Osteocyte (in vitro differentiated cells): ENCODE measurements at regions not wholly inside any gene's neighbourhood (a gene's known extent, or its start where the extent isn't known, plus 50 kb on each side); places are given as distances from the start of the nearest gene placed in this dataset.

Experiments
- DNase-seq: peaks from one replicate; pipeline ENCODE4 v3.0.0; 2021; ENCODE audit warnings: mixed read lengths; ENCODE audit not compliant: unreplicated experiment; ENCODE audit errors: extremely low spot score
- H3K27ac Mint-ChIP-seq: one replicate; pipeline ENCODE4 v1.8.0; 2021; ENCODE audit warnings: mild to moderate bottlenecking, mixed read lengths; ENCODE audit not compliant: unreplicated experiment
- H3K27me3 Mint-ChIP-seq: one replicate; pipeline ENCODE4 v1.8.0; 2021; ENCODE audit warnings: mixed read lengths; ENCODE audit not compliant: unreplicated experiment
- H3K36me3 Mint-ChIP-seq: one replicate; pipeline ENCODE4 v1.8.0; 2021; ENCODE audit warnings: mixed read lengths; ENCODE audit not compliant: unreplicated experiment
- H3K4me1 Mint-ChIP-seq: one replicate; pipeline ENCODE4 v1.8.0; 2021; ENCODE audit warnings: mixed read lengths; ENCODE audit not compliant: unreplicated experiment
- H3K4me3 Mint-ChIP-seq: one replicate; pipeline ENCODE4 v1.8.0; 2021; ENCODE audit warnings: mild to moderate bottlenecking, moderate library complexity, mixed read lengths; ENCODE audit not compliant: unreplicated experiment
- H3K9me3 Mint-ChIP-seq: one replicate; pipeline ENCODE4 v1.8.0; 2021; ENCODE audit warnings: mixed read lengths; ENCODE audit not compliant: unreplicated experiment
- CTCF ChIP-seq: fragments of 200-600 bp; sonication (generic); IDR thresholded peaks from 2 replicates; pipeline ENCODE4 v1.5.0; 2021; ENCODE audit warnings: antibody characterized with exemption, mild to moderate bottlenecking, moderate library complexity

DNA sequence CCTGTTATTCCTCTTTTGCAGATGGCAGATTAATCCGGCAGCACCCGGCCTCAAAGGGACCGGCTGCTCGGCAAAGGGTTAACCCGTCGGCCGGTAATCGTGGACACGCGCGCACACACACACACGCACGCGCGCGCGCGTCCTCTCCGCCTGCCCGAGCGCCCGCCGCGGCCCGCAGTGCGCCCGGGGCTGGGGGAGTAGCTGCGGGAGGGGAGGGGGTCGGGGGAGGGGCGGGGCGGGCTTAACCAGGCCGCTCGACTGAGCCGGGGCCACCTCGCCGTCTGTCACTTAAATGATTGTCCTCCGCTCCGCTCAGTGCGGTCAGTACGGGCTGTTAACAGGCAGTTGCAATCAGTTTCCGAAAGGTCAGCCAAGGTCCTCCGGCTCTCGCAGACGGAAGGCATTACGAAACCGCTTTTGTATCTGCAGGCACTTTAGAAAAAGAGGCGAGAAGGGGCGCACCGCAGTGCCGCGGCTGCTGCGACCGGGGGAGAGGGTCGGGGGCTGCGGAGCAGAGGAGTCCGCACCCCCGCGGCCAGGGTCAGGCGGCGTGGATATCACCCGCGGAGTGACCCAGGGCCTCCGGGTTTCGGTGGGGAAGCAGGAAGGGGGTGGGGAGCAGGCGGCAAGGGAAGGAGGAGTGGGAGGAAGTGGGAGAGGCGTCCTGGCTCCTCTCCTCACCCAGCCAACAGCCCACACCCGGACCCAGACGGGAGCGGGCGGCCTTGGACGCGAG lies 57.3 kb upstream of the BCOR start:
- no peaks in the 10 kb centered on the region for H3K9me3 Mint-ChIP-seq
- TF ChIP-seq CTCF = no peak
- DNase-seq = no peak
- H3K4me1 Mint-ChIP-seq = peaks cover 52% of the 10 kb centered on the region
- H3K27me3 Mint-ChIP-seq = no peaks in the 10 kb centered on the region
- H3K4me3 Mint-ChIP-seq = peak overlapping the region; percentile 72
- no peaks in the 10 kb centered on the region for H3K36me3 Mint-ChIP-seq
- peak overlapping the region; percentile 91 for H3K27ac Mint-ChIP-seq

DNA sequence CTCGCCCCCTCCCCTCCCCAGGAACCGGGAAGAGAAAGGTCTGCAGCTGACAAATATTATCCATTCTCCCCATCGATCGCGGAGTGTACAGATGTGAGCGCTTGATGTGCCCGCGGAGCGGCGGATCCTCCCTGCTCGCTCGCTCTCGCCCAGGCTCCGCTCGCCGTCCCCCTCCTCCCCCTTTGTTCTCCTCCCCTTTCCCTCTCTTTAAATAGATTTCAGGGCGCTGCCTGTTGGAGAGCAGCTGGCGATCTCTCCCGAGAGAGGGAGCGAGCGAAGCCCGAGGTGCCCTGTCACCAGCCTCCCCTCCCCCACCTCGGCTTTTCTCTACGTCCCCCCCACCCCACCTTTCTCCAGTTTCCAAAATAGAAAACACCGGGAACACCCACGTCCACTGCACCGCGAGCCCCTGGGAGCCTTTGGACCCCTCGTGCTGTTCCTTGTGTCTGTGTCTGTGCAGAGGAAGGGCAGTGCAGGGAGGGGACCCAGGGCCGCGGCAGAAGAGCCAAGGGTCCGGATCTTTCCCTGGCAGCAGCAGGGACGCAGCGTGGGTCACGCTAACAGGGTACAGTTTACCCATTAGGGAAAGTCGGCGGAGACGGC lies 56.6 kb upstream of the BCOR start:
- no peak for DNase-seq
- no peak for TF ChIP-seq CTCF
- Mint-ChIP-seq H3K4me3 (peak overlapping the region; percentile 72), H3K36me3 (no peaks in the 10 kb centered on the region), H3K9me3 (no peaks in the 10 kb centered on the region), H3K27ac (peak overlapping the region; percentile 91), H3K27me3 (no peaks in the 10 kb centered on the region), H3K4me1 (peaks cover 58% of the 10 kb centered on the region)

GRCh38 chrX:40153345-40154249 lies 55.8 kb upstream of the BCOR start:
- Mint-ChIP-seq H3K27me3 (no peaks in the 10 kb centered on the region), H3K4me1 (peaks cover 64% of the 10 kb centered on the region), H3K4me3 (peak overlapping the region; percentile 72), H3K9me3 (no peaks in the 10 kb centered on the region), H3K27ac (peak overlapping the region; percentile 91), H3K36me3 (no peaks in the 10 kb centered on the region)
- no peak for DNase-seq
- TF ChIP-seq CTCF = peak; percentile 33

- DNase-seq = no peak
- Mint-ChIP-seq H3K27me3 (no peaks in the 10 kb centered on the region), H3K36me3 (no peaks in the 10 kb centered on the region), H3K4me1 (peaks cover 69% of the 10 kb centered on the region), H3K9me3 (no peaks in the 10 kb centered on the region), H3K4me3 (peak overlapping the region; percentile 61), H3K27ac (peak overlapping the region; percentile 86)
- no peak for TF ChIP-seq CTCF
Observed at GRCh38 chrX:40152741-40153344, 55.1 kb upstream of the BCOR start.
